ENCODE measurements at regions not wholly inside any gene's neighbourhood (a gene's known extent, or its start where the extent isn't known, plus 50 kb on each side); places are given as distances from the start of the nearest gene placed in this dataset.

DNA sequence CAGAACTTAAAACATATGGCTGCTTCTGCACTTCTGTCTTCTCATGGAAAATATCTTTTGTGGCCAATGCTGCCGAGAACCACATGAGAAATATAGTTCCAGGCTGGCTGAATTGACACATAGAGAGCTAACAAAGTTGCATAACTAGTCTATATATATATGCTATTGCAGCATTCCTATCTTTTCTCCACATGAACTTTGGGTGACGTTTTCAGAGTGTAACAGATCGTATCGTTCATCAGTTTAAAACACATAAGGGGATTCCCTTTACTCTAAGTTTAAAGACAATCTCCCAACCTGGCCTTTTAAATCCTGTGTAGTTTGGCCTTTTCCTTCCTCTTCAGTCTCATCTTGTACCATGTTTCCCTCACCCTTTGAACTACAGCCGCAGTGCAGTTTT is 394.2 kb upstream of the CBLB start:
- TF ChIP-seq, protein P1, sequence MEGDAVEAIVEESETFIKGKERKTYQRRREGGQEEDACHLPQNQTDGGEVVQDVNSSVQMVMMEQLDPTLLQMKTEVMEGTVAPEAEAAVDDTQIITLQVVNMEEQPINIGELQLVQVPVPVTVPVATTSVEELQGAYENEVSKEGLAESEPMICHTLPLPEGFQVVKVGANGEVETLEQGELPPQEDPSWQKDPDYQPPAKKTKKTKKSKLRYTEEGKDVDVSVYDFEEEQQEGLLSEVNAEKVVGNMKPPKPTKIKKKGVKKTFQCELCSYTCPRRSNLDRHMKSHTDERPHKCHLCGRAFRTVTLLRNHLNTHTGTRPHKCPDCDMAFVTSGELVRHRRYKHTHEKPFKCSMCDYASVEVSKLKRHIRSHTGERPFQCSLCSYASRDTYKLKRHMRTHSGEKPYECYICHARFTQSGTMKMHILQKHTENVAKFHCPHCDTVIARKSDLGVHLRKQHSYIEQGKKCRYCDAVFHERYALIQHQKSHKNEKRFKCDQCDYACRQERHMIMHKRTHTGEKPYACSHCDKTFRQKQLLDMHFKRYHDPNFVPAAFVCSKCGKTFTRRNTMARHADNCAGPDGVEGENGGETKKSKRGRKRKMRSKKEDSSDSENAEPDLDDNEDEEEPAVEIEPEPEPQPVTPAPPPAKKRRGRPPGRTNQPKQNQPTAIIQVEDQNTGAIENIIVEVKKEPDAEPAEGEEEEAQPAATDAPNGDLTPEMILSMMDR (conservative IDR thresholded peaks at IDR 0.05): no peak
- TF ChIP-seq ZFX (IDR thresholded peaks at IDR 0.05): no peak
